OCI-LY1 (cell line): ENCODE measurements at regions not wholly inside any gene's neighbourhood (a gene's known extent, or its start where the extent isn't known, plus 50 kb on each side); places are given as distances from the start of the nearest gene placed in this dataset.

Experiments used
- H2AFZ ChIP-seq: fragments of 200-600 bp; sonication (generic), shearing (Covaris generic); 2 replicates; pipeline ENCODE4 v1.6.0; 2014; ENCODE audit warnings: antibody characterized with exemption, mild to moderate bottlenecking, low read length
- H3F3A ChIP-seq: fragments of 200-600 bp; sonication (generic), shearing (Covaris generic); 2 replicates; pipeline ENCODE4 v1.6.0; 2014; ENCODE audit warnings: mild to moderate bottlenecking, antibody characterized with exemption, low read length, moderate library complexity; ENCODE audit not compliant: insufficient read depth
- H3K27ac ChIP-seq: fragments of 200-600 bp; sonication (generic); 2 replicates; pipeline ENCODE4 v1.5.1; 2014; ENCODE audit warnings: low read length, mixed run types, mild to moderate bottlenecking, low read depth; ENCODE audit not compliant: poor library complexity, severe bottlenecking
- H3K27me3 ChIP-seq: fragments of 200-600 bp; sonication (generic); 2 replicates; pipeline ENCODE4 v1.6.0; 2014; ENCODE audit warnings: antibody characterized with exemption, mild to moderate bottlenecking, low read length, moderate library complexity; ENCODE audit not compliant: insufficient read depth
- H3K36me3 ChIP-seq: fragments of 200-600 bp; sonication (generic); 2 replicates; pipeline ENCODE4 v1.6.1; 2014; ENCODE audit warnings: mild to moderate bottlenecking, antibody characterized with exemption, low read length, moderate library complexity, mixed read lengths; ENCODE audit not compliant: insufficient read depth
- H3K4me1 ChIP-seq: fragments of 200-600 bp; sonication (generic); 2 replicates; pipeline ENCODE4 v1.5.1; 2014; ENCODE audit warnings: mild to moderate bottlenecking, low read length, moderate library complexity; ENCODE audit not compliant: insufficient read depth, severe bottlenecking
- H3K4me2 ChIP-seq: fragments of 200-600 bp; sonication (generic), shearing (Covaris generic); 2 replicates; pipeline ENCODE4 v1.6.1; 2014; ENCODE audit warnings: low read length
- H3K4me3 ChIP-seq: fragments of 200-600 bp; sonication (generic); 2 replicates; pipeline ENCODE4 v1.5.1; 2014; ENCODE audit warnings: low read length, low read depth, mild to moderate bottlenecking, mixed read lengths; ENCODE audit not compliant: poor library complexity, severe bottlenecking
- H3K79me2 ChIP-seq: fragments of 200-600 bp; shearing (Covaris generic); 2 replicates; pipeline ENCODE4 v1.6.1; 2016; ENCODE audit warnings: mixed run types, low read length, mixed read lengths; ENCODE audit not compliant: insufficient read depth
- H3K9ac ChIP-seq: fragments of 200-600 bp; sonication (generic), shearing (Covaris generic); 2 replicates; pipeline ENCODE4 v1.6.1; 2014; ENCODE audit warnings: mild to moderate bottlenecking, low read length, mixed read lengths
- H3K9me2 ChIP-seq: fragments of 200-600 bp; sonication (generic), shearing (Covaris generic); 2 replicates; pipeline ENCODE4 v1.6.1; 2014; ENCODE audit warnings: low read depth, mild to moderate bottlenecking, low read length, mixed read lengths
- H3K9me3 ChIP-seq: fragments of 200-600 bp; shearing (Covaris generic); 2 replicates; pipeline ENCODE4 v1.6.1; 2014; ENCODE audit warnings: low read length, mixed read lengths
- H4K20me1 ChIP-seq: fragments of 200-600 bp; sonication (generic), shearing (Covaris generic); 2 replicates; pipeline ENCODE4 v1.6.0; 2016; ENCODE audit warnings: mild to moderate bottlenecking, low read length; ENCODE audit not compliant: insufficient read depth
- CTCF ChIP-seq: fragments of 200-600 bp; sonication (generic), shearing (Covaris generic); IDR thresholded peaks from 2 replicates; pipeline ENCODE4 v1.5.1; 2017; ENCODE audit warnings: mild to moderate bottlenecking, antibody characterized with exemption, low read length, moderate library complexity, mixed read lengths
- EZH2 ChIP-seq: fragments of 200-600 bp; sonication (generic), shearing (Covaris generic); IDR thresholded peaks from 2 replicates; pipeline ENCODE4 v1.8.0; 2017; ENCODE audit warnings: borderline replicate concordance, mixed run types, mild to moderate bottlenecking, antibody characterized with exemption, low read length, moderate library complexity, mixed read lengths

GRCh38 chr18:46387441-46388131 is 269.4 kb downstream of the LOXHD1 start:
- no peaks in the 10 kb centered on the region; the same call in 1 of the 2 replicates for H3K27me3 ChIP-seq
- no peak overlapping the region for H3K27ac ChIP-seq
- H2AFZ ChIP-seq = no peak overlapping the region
- H3K9ac ChIP-seq = no peak overlapping the region
- H3F3A ChIP-seq = no peaks in the 10 kb centered on the region
- no peak overlapping the region for H3K4me3 ChIP-seq
- no peak overlapping the region for H3K4me2 ChIP-seq
- no peaks in the 10 kb centered on the region for H3K79me2 ChIP-seq
- no peaks in the 10 kb centered on the region for H3K4me1 ChIP-seq
- TF ChIP-seq EZH2 (no peak), CTCF (no peak)
- H3K9me3 ChIP-seq = no peaks in the 10 kb centered on the region
- H3K36me3 ChIP-seq = no peaks in the 10 kb centered on the region
- H3K9me2 ChIP-seq = no peaks in the 10 kb centered on the region
- H4K20me1 ChIP-seq = no peaks in the 10 kb centered on the region

GRCh38 chr18:46388286-46388685 is 268.7 kb downstream of the LOXHD1 start:
- Histone ChIP-seq H3K4me1 (no peaks in the 10 kb centered on the region), H3K9me3 (no peaks in the 10 kb centered on the region), H3K9ac (no peak overlapping the region), H3K27ac (no peak overlapping the region), H3K4me3 (no peak overlapping the region), H3K4me2 (no peak overlapping the region), H3F3A (no peaks in the 10 kb centered on the region), H4K20me1 (no peaks in the 10 kb centered on the region), H2AFZ (no peak overlapping the region), H3K9me2 (no peaks in the 10 kb centered on the region), H3K79me2 (no peaks in the 10 kb centered on the region), H3K27me3 (no peaks in the 10 kb centered on the region; the same call in 1 of the 2 replicates), H3K36me3 (no peaks in the 10 kb centered on the region)
- TF ChIP-seq EZH2 = no peak
- TF ChIP-seq CTCF = no peak

- no peaks in the 10 kb centered on the region for H3F3A ChIP-seq
- H3K27me3 ChIP-seq = no peaks in the 10 kb centered on the region; the same call in 1 of the 2 replicates
- TF ChIP-seq CTCF (no peak), EZH2 (no peak)
- no peaks in the 10 kb centered on the region for H3K79me2 ChIP-seq
- H3K27ac ChIP-seq = no peak overlapping the region
- no peaks in the 10 kb centered on the region for H3K4me1 ChIP-seq
- H3K9me2 ChIP-seq = no peaks in the 10 kb centered on the region
- no peaks in the 10 kb centered on the region for H3K36me3 ChIP-seq
- H4K20me1 ChIP-seq = no peaks in the 10 kb centered on the region
- no peaks in the 10 kb centered on the region for H3K9me3 ChIP-seq
- H3K4me3 ChIP-seq = no peak overlapping the region
- no peak overlapping the region for H2AFZ ChIP-seq
- H3K4me2 ChIP-seq = no peak overlapping the region
- H3K9ac ChIP-seq = no peak overlapping the region
These were observed 264.4 kb downstream of the LOXHD1 start for GRCh38 chr18:46392576-46392975.
